Lung (tissue), 11 donors: ENCODE measurements at regions not wholly inside any gene's neighbourhood (a gene's known extent, or its start where the extent isn't known, plus 50 kb on each side); places are given as distances from the start of the nearest gene placed in this dataset.
A peak's percentile ranks its signal among the peaks of the same experiment; 100 is the strongest.

Experiments
- ATAC-seq: fragments of 200-7000 bp; cut with Tn5 transposase; one replicate; pipeline ENCODE4 v1.9.1; 2020; ENCODE audit warnings: moderate number of reproducible peaks; ENCODE audit not compliant: insufficient read depth, low FRiP score
- DNase-seq, 3 donors: peaks; one replicate each; pipeline ENCODE4 v3.0.0-alpha.2; 2013 to 2017
- H3K27ac ChIP-seq, 2 donors: one replicate each; pipeline ENCODE4 v1.5.1; 2013; ENCODE audit warnings: mild to moderate bottlenecking in 2 of 2, moderate library complexity in 2 of 2, control low read depth in 1 of 2, inconsistent platforms in 1 of 2, low read depth in 1 of 2, low read length in 1 of 2
- H3K27me3 ChIP-seq, 3 donors: one replicate each; pipeline ENCODE4 v1.5.1; 2013; ENCODE audit warnings: low read length in 2 of 3; ENCODE audit not compliant: control insufficient read depth in 3 of 3, insufficient read depth in 3 of 3
- H3K36me3 ChIP-seq, 4 donors: one replicate each; pipeline ENCODE4 v1.5.1; 2013; ENCODE audit warnings: low read length in 4 of 4, mild to moderate bottlenecking in 1 of 4, moderate library complexity in 1 of 4; ENCODE audit not compliant: control insufficient read depth in 4 of 4, insufficient read depth in 4 of 4
- H3K4me1 ChIP-seq, 5 donors: one replicate each; pipeline ENCODE4 v1.5.1; 2013; ENCODE audit warnings: low read length in 5 of 5, mild to moderate bottlenecking in 2 of 5, moderate library complexity in 1 of 5; ENCODE audit not compliant: control insufficient read depth in 5 of 5, insufficient read depth in 5 of 5
- H3K4me3 ChIP-seq: one replicate; pipeline ENCODE4 v1.5.1; 2013; ENCODE audit warnings: mild to moderate bottlenecking, control low read depth, moderate library complexity
- H3K9ac ChIP-seq, 2 donors: one replicate each; pipeline ENCODE4 v1.5.1; 2013; ENCODE audit warnings: low read length in 2 of 2, control low read depth in 1 of 2; ENCODE audit not compliant: insufficient read depth in 1 of 2
- H3K9me3 ChIP-seq, 4 donors: one replicate each; pipeline ENCODE4 v1.5.1; 2013; ENCODE audit warnings: low read length in 3 of 4, mild to moderate bottlenecking in 1 of 4, moderate library complexity in 1 of 4; ENCODE audit not compliant: control insufficient read depth in 4 of 4, insufficient read depth in 3 of 4
- WGBS, 2 donors: extraction: QIAGEN DNeasy Blood & Tissue Kit; methylation state at CpG; one replicate each; pipeline ENCODE4 v1.1.7; 2013; 5-methylcytosine and 5-hydroxymethylcytosine counted together
- TF ChIP-seq, protein P1 (sequence below): IDR thresholded peaks from 2 replicates; pipeline ENCODE4 v1.5.1; 2012; ENCODE audit warnings: mild to moderate bottlenecking; ENCODE audit errors: control extremely low read depth, extremely low read depth
- donor health status: control.
- donor health status: control.
- donor health status: Bipolar disorder and iron deficiency.
- donor health status: healthy.
- donor health status: DM: yes; HTN: yes; CAD: no.

GRCh38 chrX:16014171-16014570 is 109.2 kb upstream of the GRPR start:
- Histone ChIP-seq H3K27me3 (peaks cover 0 to 64% (median 34%) of the 10 kb centered on the region in 3 donors), H3K4me1 (no peaks in the 10 kb centered on the region), H3K36me3 (no peaks in the 10 kb centered on the region), H3K9ac (no peak overlapping the region), H3K9me3 (no peaks in the 10 kb centered on the region), H3K27ac (no peak overlapping the region), H3K4me3 (no peak overlapping the region)
- ATAC-seq (no peak), DNase-seq (peak in 1 of 3 donors; percentile 10)
- TF ChIP-seq, protein P1, sequence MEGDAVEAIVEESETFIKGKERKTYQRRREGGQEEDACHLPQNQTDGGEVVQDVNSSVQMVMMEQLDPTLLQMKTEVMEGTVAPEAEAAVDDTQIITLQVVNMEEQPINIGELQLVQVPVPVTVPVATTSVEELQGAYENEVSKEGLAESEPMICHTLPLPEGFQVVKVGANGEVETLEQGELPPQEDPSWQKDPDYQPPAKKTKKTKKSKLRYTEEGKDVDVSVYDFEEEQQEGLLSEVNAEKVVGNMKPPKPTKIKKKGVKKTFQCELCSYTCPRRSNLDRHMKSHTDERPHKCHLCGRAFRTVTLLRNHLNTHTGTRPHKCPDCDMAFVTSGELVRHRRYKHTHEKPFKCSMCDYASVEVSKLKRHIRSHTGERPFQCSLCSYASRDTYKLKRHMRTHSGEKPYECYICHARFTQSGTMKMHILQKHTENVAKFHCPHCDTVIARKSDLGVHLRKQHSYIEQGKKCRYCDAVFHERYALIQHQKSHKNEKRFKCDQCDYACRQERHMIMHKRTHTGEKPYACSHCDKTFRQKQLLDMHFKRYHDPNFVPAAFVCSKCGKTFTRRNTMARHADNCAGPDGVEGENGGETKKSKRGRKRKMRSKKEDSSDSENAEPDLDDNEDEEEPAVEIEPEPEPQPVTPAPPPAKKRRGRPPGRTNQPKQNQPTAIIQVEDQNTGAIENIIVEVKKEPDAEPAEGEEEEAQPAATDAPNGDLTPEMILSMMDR: no peak

DNA sequence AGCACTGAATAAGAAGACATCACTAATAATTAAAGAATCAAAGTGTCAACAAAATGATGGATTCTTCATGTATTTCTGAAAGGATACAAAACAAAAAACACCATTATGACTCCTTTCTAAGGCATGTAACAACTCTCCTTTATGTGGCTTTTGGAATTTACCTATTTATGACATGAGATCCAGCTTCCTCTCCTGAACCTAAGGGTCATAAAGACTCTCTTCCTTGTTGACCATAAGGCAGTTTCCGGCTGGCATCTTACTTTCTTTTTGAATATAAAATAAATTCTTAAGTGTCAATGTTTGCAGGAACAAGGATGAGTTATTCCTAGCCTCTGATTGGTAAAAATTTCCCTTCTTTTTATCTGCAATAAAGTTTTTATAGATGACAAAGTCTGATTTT is 111.1 kb upstream of the GRPR start:
- Histone ChIP-seq H3K4me3 (no peak overlapping the region), H3K36me3 (no peaks in the 10 kb centered on the region), H3K27ac (no peak overlapping the region), H3K4me1 (no peaks in the 10 kb centered on the region), H3K27me3 (peaks cover 0 to 69% (median 36%) of the 10 kb centered on the region in 3 donors), H3K9me3 (no peaks in the 10 kb centered on the region), H3K9ac (no peak overlapping the region)
- TF ChIP-seq, protein P1: no peak
- WGBS, 2 donors: 93 to 94% methylated on average over 1 of the region's 1 CpG
- ATAC-seq (no peak), DNase-seq (no peak)

- no peak overlapping the region for H3K4me3 ChIP-seq
- WGBS, 2 donors: 64 to 84% methylated on average over 2 of the region's 2 CpGs
- DNase-seq (no peak), ATAC-seq (no peak)
- no peak overlapping the region for H3K9ac ChIP-seq
- peaks cover 0 to 58% (median 32%) of the 10 kb centered on the region in 3 donors for H3K27me3 ChIP-seq
- H3K9me3 ChIP-seq: no peaks in the 10 kb centered on the region
- H3K4me1 ChIP-seq: peaks cover 0 to 2% (median 0%) of the 10 kb centered on the region in 5 donors
- TF ChIP-seq, protein P1: no peak
- H3K27ac ChIP-seq: no peak overlapping the region
- no peaks in the 10 kb centered on the region for H3K36me3 ChIP-seq
Measured at GRCh38 chrX:16005917-16006316, 117.4 kb upstream of the GRPR start.

DNA sequence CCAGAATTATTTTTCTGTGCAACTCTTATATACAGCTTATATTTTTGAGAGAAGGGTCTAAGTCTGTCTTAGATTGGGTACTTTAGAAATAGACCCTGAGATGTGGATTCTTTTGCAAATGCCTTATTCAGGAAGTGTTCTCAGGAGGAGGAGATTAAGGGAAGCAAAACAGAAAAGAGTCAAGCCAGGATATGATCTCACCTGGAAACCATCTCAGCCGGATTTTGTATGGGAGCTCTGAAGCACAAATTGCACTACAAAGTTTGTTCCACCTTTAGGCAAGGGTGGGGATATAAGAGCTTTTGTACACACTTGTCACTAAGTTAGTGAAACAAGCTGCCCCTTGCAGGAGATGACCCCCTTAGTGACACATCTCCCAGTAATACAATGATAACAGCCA is 121.2 kb upstream of the GRPR start:
- H3K9me3 ChIP-seq: no peaks in the 10 kb centered on the region
- ATAC-seq (no peak), DNase-seq (no peak)
- H3K27me3 ChIP-seq: peaks cover 0 to 47% (median 34%) of the 10 kb centered on the region in 3 donors
- peaks cover 0 to 2% (median 0%) of the 10 kb centered on the region in 5 donors for H3K4me1 ChIP-seq
- 51 to 67% methylated on average over 1 of the region's 1 CpG for WGBS, 2 donors
- H3K36me3 ChIP-seq: no peaks in the 10 kb centered on the region
- no peak overlapping the region for H3K9ac ChIP-seq
- no peak overlapping the region for H3K4me3 ChIP-seq
- no peak overlapping the region for H3K27ac ChIP-seq
- TF ChIP-seq, protein P1: no peak
